Fibroblast of mammary gland (primary cell): ENCODE measurements at regions not wholly inside any gene's neighbourhood (a gene's known extent, or its start where the extent isn't known, plus 50 kb on each side); places are given as distances from the start of the nearest gene placed in this dataset.

ENCODE experiments used
- DNase-seq: peaks from one replicate; pipeline ENCODE4 v3.0.0-alpha.2; 2010; ENCODE audit warnings: low read depth
- H3K4me3 ChIP-seq: 2 replicates; pipeline ENCODE4 v1.5.1; 2011; ENCODE audit warnings: low read depth, mild to moderate bottlenecking, low read length, moderate library complexity; ENCODE audit not compliant: control insufficient read depth
- CTCF ChIP-seq: conservative IDR thresholded peaks from 2 replicates; pipeline ENCODE4 v1.5.1; 2011; ENCODE audit warnings: low read depth, low read length, inconsistent platforms; ENCODE audit not compliant: control insufficient read depth, insufficient read depth

- no peak overlapping the region for H3K4me3 ChIP-seq
- TF ChIP-seq CTCF = no peak
- no peak for DNase-seq
These were observed 78.0 kb upstream of the TRPC4 start for GRCh38 chr13:37947419-37948140.

GRCh38 chr13:37945651-37946575, 76.3 kb upstream of the TRPC4 start:
- TF ChIP-seq CTCF = no peak
- DNase-seq = no peak
- no peak overlapping the region for H3K4me3 ChIP-seq

GRCh38 chr13:37944869-37945442, 75.4 kb upstream of the TRPC4 start:
- no peak for DNase-seq
- TF ChIP-seq CTCF = no peak

GRCh38 chr13:37944081-37944868, 74.7 kb upstream of the TRPC4 start:
- DNase-seq = no peak
- no peak for TF ChIP-seq CTCF
- no peak overlapping the region for H3K4me3 ChIP-seq

More at GRCh38 chr13:37944869-37945442, 75.4 kb upstream of the TRPC4 start:
- H3K4me3 ChIP-seq = no peak overlapping the region

- no peak for DNase-seq
- TF ChIP-seq CTCF = no peak
- H3K4me3 ChIP-seq = no peak overlapping the region
These were observed 73.4 kb upstream of the TRPC4 start for GRCh38 chr13:37942929-37943328.
